ENCODE measurements at regions not wholly inside any gene's neighbourhood (a gene's known extent, or its start where the extent isn't known, plus 50 kb on each side); places are given as distances from the start of the nearest gene placed in this dataset.

- no peak for DNase-seq (ENCODE audit: low spot score)
- ChIA-PET CTCF (no interaction called here), POLR2A (ENCODE audit: low non-redundant PET) (no interaction called here)
- no TSS peak for BruUV-seq (replicated peaks)
- TF ChIP-seq EZH2 (IDR thresholded peaks at IDR 0.05; ENCODE audit: borderline replicate concordance, low read depth, low read length, poor library complexity, severe bottlenecking) (no peak), CTCF (conservative IDR thresholded peaks at IDR 0.05; ENCODE audit: low read depth, low read length) (no peak)
- Histone ChIP-seq H3K4me3 (ENCODE audit: low read depth, low read length, poor library complexity, severe bottlenecking) (no peak overlapping the region), H3K27ac (ENCODE audit: low read depth, low read length, poor library complexity, severe bottlenecking) (no peak overlapping the region), H3K36me3 (ENCODE audit: insufficient read depth, low read length, poor library complexity, severe bottlenecking) (no peaks in the 10 kb centered on the region), H3K4me1 (ENCODE audit: insufficient read depth, low read length, poor library complexity, severe bottlenecking) (no peaks in the 10 kb centered on the region), H3K9me3 (ENCODE audit: low read depth, low read length, poor library complexity, severe bottlenecking) (no peaks in the 10 kb centered on the region), H3K27me3 (replicated peaks; ENCODE audit: insufficient read depth, low read depth, low read length, poor library complexity) (no peaks in the 10 kb centered on the region)
- intact Hi-C loops (cut with micrococcal nuclease; ENCODE audit: unreplicated experiment), result no loop called here
Observed at GRCh38 chr18:73850782-73851181, 296.9 kb downstream of the FBXO15 start.

GRCh38 chr18:73848656-73849055 lies 299.0 kb downstream of the FBXO15 start:
- TF ChIP-seq EZH2 (IDR thresholded peaks at IDR 0.05; ENCODE audit: borderline replicate concordance, low read depth, low read length, poor library complexity, severe bottlenecking), result no peak
- no peak for TF ChIP-seq CTCF (conservative IDR thresholded peaks at IDR 0.05; ENCODE audit: low read depth, low read length)
- BruUV-seq (replicated peaks), result no TSS peak
- Histone ChIP-seq H3K27me3 (replicated peaks; ENCODE audit: insufficient read depth, low read depth, low read length, poor library complexity) (no peaks in the 10 kb centered on the region), H3K9me3 (ENCODE audit: low read depth, low read length, poor library complexity, severe bottlenecking) (no peaks in the 10 kb centered on the region), H3K4me1 (ENCODE audit: insufficient read depth, low read length, poor library complexity, severe bottlenecking) (no peaks in the 10 kb centered on the region), H3K36me3 (ENCODE audit: insufficient read depth, low read length, poor library complexity, severe bottlenecking) (no peaks in the 10 kb centered on the region), H3K4me3 (ENCODE audit: low read depth, low read length, poor library complexity, severe bottlenecking) (no peak overlapping the region), H3K27ac (ENCODE audit: low read depth, low read length, poor library complexity, severe bottlenecking) (no peak overlapping the region)
- DNase-seq (ENCODE audit: low spot score), result no peak
- ChIA-PET CTCF (interaction anchor here (0.6 to 0.8 kb wide), 2 partner anchors 8 to 55 kb away, joined by 3 to 4 read pairs; no protein-coding TSS in a partner anchor), POLR2A (ENCODE audit: low non-redundant PET) (interaction anchor here (0.6 kb wide), 2 partner anchors 305 to 317 kb away, joined by 4 to 8 read pairs; no protein-coding TSS in a partner anchor)
- intact Hi-C loops (cut with micrococcal nuclease; ENCODE audit: unreplicated experiment), result no loop called here

GRCh38 chr18:73843455-73843854 lies 304.2 kb downstream of the FBXO15 start:
- BruUV-seq (replicated peaks), result no TSS peak
- intact Hi-C loops (cut with micrococcal nuclease; ENCODE audit: unreplicated experiment), result loop anchor here (2.0 to 5.0 kb wide), 2 partner anchors 1081 to 1141 kb away; no protein-coding TSS in a partner anchor
- POLR2A ChIA-PET (ENCODE audit: low non-redundant PET), result no interaction called here

More at GRCh38 chr18:73843455-73843854, 304.2 kb downstream of the FBXO15 start:
- CTCF ChIA-PET, result no interaction called here
- Histone ChIP-seq H3K9me3 (ENCODE audit: low read depth, low read length, poor library complexity, severe bottlenecking) (no peaks in the 10 kb centered on the region), H3K4me1 (ENCODE audit: insufficient read depth, low read length, poor library complexity, severe bottlenecking) (no peaks in the 10 kb centered on the region), H3K4me3 (ENCODE audit: low read depth, low read length, poor library complexity, severe bottlenecking) (no peak overlapping the region), H3K27me3 (replicated peaks; ENCODE audit: insufficient read depth, low read depth, low read length, poor library complexity) (no peaks in the 10 kb centered on the region), H3K27ac (ENCODE audit: low read depth, low read length, poor library complexity, severe bottlenecking) (no peak overlapping the region), H3K36me3 (ENCODE audit: insufficient read depth, low read length, poor library complexity, severe bottlenecking) (no peaks in the 10 kb centered on the region)
- DNase-seq (ENCODE audit: low spot score), result no peak
- TF ChIP-seq CTCF (conservative IDR thresholded peaks at IDR 0.05; ENCODE audit: low read depth, low read length) (no peak), EZH2 (IDR thresholded peaks at IDR 0.05; ENCODE audit: borderline replicate concordance, low read depth, low read length, poor library complexity, severe bottlenecking) (no peak)

Measured in A673 (cell line).